ENCODE measurements at regions not wholly inside any gene's neighbourhood (a gene's known extent, or its start where the extent isn't known, plus 50 kb on each side); places are given as distances from the start of the nearest gene placed in this dataset.
A peak's percentile ranks its signal among the peaks of the same experiment; 100 is the strongest.

DNA sequence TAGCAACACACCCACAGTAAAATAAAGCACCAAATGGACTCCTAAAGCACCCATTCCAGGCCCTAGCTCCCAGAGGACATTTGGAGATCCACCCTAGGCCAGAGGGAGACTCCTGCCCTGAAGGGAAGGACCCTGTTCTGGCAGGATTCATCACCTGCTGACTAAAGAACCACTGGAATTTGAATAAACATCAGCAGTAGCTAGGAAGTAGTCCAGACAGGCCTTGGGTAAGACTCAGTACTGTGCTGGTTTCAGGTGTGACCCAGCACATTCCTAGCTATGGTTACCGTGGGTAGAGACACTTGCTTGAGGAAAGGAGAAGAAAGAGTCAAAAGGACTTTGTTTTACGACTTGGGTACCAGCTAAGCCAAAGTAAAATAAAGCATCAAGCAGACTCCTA lies 92.7 kb upstream of the LRRC7 start:
- DNase-seq = no peak

DNA sequence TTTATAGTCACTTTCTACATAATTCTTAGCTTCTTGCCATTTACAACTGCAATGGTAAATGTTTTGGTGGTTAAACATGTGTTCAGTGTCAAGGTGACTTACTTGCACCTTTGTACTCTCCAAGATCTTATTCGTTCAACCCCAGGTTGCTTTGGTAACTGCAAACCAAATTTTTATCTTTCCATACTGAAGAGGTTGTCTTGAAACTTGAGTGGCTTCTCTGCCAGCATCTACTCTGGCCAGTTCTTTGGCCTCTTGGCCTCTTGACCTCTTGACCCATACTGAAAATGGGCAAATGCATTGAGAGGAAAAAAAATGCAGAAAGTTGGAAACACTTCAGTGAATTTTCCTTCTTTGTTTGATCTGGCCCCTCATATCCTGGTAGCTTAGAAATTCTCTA lies 88.0 kb upstream of the LRRC7 start:
- DNase-seq = no peak

DNA sequence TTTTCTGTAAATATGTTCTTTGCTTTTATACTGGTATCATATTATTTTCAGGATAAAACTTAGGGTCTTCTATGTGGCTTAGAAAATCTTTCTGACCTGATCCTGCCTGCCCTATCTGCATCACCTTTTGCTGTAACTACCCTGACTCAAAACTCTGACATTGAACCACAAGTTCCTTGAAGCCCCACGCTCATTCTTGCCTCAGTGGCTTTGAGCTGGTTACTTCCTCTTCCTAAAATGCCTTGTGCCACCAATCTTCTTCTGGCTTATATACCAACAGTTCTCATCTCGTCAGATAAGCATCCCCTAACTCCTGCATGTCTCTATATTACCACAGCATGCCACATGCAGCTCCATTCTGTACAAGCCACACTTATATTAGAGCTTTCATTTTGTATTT lies 84.5 kb upstream of the LRRC7 start:
- DNase-seq = no peak

DNA sequence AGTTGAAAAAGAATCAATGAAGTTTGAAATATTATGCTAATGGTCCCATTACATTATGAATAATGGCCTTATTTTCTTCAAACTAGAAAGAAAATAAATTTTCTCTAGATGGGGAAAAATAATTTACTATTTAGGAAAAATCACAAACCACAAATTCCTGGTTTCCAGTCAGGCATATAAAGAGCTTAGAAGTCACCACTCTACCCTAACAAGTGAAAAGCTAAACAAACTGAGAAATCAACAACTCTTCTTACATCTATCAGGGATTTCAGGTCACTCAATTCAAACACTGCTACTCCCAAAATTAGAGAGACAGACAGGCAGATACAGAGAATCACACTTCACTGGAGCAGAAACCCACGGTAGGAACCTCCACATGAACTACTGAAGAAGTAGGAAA lies 82.1 kb upstream of the LRRC7 start:
- DNase-seq = no peak

DNA sequence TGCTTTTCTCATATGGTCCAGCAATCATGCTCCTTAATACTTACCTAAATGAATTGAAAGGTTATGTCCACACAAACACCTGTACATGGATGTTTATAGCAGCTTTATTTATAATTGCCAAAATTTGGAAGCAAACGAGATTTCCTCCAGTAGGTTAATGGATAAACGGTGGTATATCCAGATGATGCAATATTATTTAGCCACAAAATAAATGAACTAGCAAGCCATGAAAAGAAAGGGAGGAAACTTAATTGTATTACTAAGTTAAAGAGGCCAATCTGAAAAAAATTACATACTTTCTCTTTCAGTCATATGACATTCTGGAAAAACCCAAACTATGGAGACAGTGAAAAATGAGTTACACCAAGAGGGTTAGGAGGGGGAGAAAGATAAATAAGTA lies 76.3 kb upstream of the LRRC7 start:
- peak; percentile 29 for DNase-seq

DNA sequence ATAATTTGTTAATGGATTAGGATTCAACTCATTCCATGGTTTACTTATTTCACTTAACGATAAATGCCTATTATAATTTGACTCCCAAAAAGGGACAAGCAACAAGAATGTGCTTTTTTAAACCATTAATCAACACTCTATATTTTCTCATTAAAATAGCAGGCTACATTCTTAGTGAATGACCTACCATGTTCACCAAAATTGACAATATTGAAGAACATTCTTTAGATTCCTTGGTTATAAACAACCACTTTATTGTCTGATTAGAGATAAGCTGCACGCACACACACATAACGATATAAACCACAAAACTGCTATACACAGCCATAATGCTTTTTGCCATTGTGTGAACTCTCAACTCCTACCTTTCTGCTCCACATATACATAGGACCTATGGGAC lies 75.4 kb upstream of the LRRC7 start:
- no peak for DNase-seq

DNA sequence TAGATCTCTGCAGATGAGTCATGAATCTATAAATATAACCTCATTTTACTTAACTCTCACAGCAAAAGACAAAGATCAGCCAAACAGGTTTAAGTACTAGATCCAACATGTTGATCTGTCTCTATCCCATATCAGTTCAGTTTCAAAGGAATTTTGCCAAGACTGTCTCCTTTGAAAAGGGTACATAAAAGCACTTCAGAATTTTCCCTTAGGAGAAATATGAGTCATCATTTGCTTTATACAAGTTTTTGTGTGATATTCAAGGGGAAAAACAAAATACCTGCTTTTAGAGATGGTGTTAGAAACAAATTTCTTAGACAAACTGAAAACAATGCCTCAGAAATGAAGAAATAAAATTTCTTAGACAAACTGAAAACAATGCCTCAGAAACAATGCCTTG lies 73.5 kb upstream of the LRRC7 start:
- DNase-seq = no peak

DNA sequence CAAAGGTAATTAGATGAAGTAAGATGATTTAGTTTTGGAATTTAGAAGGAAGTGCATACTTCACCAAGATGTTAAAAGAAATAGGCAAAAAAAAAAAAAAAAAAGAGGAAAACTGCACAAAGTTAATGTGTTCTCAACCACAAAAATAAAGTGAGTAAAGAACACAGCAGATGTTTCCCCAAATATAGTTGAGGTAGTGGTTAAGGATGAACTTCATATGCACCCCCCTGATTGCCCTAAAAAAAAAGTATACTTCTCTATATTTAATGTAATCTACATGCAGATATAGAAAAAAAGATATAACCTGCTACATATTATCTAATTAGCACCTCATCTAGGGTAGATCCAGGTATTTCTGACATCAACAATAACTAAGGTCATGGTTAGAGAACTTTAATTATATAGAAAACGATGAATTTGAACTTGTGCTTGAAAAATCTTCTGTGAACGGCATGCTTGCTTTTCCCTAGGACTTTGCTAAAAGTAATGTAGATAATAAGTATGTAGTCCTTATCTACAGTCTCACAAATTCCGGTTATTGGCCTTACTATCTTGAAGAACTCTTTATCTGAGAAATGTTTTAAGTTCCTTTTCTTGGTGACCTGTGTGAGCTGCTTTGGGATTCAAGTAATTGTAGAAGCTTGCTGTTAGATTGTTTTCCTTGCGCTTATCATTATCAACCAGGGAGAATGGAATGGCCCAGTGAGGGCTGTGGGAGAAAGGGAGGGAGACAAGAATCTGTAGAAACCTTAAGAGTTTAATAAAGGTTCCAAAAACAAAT lies 70.1 kb upstream of the LRRC7 start:
- DNase-seq = no peak

DNA sequence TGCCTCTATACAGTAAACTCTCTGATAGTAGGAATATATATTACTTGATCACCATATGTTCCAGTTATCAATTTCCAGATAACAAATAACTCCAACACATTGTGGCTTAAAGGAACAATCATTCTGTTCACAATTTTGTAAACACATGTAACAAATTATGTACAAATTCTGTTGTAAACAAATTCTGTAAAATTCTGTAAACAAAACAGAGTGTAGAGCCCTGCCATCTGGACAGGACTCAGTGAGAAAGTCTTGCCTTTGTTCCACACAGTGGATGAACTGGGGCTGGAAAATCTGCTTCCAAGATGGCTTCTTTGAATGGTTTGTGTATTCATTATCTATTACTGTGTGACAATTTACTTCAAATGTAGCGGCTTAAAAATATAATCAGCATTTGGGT lies 69.0 kb upstream of the LRRC7 start:
- no peak for DNase-seq

DNA sequence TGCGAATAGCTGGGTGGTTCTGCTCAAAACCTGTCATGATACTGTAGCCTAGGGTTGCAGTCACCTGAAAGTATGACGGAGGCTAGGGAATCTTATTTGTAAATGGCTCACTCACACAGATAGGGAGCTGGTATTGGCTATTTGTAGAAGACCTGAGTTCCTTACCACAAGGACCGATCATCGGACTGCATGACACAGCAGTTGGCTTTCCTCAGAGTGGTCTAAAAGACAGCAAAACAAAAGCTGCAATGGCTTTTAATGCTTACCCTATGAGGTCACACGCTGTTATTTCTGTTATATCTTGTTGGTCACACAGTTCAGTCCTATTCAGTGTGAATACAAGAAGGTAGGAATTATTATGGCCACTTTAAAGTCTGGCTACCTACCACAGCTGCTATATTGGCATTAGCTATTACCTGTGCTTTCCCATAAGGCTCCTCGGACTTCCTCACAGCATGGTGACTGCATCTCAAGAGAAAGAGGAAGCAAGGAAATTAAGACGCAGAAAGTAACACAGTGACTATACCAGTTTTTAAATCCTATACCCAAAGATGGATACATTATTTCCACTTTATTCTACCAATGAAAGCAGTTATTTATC lies 68.4 kb upstream of the LRRC7 start:
- DNase-seq = no peak

DNA sequence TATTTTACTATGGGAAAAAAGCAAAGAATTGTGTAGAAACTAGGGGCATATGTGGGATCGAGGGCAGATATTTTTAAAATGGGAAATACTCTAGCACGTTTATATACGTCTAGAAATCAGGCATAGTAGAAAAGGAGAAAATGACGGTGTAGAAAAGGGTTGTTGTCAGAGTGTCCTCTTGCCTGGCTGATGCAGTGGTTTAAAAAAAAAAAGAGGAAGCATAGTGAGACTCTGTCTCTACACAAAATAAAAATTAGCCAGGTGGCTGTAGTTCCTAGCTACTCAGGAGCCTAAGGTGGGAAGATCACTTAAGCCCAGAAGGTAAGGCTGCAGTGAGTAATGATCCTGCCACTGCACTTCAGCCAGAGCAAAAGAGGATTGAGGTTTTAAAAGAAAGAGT lies 64.7 kb upstream of the LRRC7 start:
- DNase-seq = no peak

DNA sequence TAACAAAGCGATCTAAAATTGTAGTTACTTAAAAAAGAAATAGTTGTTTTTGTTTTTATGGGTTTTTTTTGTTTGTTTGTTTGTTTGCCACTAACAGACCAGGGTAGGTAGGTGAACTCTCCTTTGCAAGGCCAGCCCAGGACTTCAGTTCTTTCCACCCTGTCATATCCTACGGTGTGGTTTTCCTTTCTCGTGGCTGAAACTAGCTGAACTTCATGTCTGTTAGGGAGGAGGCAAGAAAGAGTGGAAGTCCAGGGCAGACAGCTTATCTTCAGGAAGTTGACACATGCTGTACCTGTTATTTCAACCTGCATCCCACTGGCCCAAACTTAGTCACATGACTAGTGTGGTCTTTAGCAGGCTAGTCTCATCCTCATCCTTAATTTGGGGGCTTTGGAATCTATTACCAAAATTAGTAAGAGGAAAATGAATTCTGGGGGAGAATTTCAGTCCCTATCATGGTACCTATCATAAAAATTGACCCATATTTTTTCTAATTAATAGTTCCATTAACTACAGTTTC lies 62.9 kb upstream of the LRRC7 start:
- no peak for DNase-seq

DNA sequence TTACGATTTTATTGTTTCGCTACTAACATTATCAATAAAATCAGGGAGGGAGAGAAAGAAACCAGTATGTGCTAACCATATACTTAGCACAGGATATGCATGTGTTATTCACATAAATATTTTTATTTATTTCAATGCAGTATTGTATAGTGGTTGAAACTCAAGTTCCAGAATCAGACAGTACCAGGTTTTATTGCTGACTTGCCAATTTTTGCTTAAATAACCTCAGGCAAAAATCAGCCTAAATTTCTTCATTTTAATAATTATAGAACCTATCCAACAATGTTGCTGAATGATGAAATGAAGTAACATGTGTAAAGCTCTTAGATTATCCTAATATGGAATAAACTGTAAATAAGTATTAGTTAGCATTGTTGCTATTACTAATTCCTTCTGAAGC lies 61.4 kb upstream of the LRRC7 start:
- no peak for DNase-seq

DNA sequence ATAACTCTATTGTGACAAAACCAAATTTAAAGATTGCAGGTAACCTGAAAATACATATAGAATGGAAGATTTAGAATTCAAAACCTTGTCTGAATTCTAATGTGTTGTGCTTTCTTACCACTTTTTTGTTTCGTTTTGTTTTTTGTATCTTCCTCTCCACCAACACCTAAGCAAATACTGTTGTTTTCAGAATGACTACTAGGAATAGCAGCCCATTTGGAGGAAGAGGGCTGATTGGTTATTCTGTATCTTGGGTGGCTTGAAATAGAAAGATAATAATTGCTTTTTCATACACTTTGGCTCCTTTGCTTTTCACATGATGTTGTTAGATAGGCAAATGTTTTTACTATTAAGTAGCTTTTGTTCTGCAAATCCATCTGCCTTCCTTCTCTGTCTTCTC lies 61.0 kb upstream of the LRRC7 start:
- DNase-seq = no peak

DNA sequence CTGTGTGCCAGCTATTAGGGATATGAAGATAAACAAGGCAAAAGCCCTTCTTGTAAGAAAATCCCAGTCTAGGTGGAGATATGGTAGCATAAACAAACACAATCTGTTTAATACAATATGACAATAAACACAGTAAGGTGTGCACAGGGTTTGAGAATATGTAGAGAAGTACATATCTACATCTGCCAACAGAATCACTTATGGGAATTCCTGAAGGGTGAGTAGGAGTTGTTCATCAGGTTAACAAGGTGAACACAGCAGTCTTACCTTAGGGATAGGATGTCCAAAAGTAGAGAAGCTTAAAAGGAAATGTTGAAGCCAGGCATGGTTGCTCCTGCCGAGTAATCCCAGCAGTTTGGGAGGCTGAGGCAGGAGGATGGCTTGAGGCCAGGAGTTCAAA lies 57.7 kb upstream of the LRRC7 start:
- DNase-seq = no peak

DNA sequence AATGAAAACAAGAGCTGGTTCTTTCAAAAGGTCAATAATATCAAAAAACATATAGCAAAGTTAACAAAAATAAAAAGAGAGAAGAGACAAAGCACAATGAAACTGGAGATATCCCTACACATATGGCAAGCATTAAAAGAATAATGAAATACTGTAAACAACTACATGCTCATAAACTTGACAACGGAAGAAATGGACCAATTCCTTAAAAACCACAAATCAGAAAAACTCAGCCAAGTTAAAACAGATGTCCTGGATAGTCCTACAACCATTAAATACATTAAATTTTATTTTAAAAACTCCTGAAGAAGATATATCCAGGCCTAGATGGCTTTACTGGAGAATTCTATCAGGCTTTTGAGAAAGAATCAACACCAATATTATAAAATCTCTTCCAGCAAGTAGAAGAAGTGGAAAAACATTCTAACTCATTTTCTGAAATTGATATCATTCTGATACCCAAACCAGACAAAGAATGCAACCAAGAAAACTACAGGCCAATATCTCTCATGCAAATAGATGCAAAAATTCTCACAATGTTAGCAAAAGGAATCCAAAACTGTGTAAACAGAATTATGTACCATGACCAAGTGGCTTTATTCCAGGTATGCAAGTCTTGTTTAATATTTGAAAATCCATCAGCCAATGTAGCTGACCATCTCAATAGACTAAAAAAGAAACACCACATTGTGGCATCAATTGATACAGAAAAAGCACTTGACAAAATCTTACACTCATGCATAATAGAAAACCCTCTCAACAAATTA lies 56.1 kb upstream of the LRRC7 start:
- DNase-seq = peak; percentile 59

DNA sequence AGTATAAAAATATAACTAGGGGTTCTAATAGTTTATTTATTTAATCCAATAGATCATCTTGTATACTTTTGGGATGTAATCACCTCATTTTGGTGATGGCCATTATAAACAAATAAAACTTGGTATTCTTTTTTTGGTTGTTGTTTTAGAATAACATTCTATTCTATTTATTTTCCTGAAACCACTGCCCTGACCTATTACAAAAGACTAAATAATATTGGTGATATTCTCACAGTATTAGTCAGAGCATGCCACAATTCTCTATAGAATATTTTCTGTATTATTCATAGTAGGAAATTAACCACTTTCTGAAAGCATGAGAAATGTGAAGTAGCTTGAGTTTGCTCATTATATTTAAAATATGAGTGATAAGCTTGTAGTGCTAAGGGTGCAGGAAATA lies 54.1 kb upstream of the LRRC7 start:
- DNase-seq = peak; percentile 80

Data from fibroblast of skin of scalp (primary cell).